PFSK-1 (cell line): ENCODE measurements at regions not wholly inside any gene's neighbourhood (a gene's known extent, or its start where the extent isn't known, plus 50 kb on each side); places are given as distances from the start of the nearest gene placed in this dataset.

Source experiments
- FOXP2 ChIP-seq: optimal IDR thresholded peaks from 2 replicates; pipeline ENCODE3; 2011; ENCODE audit warnings: borderline replicate concordance, control low read depth, inconsistent platforms; ENCODE audit not compliant: insufficient read depth; ENCODE audit errors: extremely low read length, extremely low read depth
- POLR2AphosphoS5 ChIP-seq: IDR thresholded peaks from 2 replicates; pipeline ENCODE4 v1.6.1; 2012; ENCODE audit warnings: low read depth, mild to moderate bottlenecking, control low read depth, low read length, moderate library complexity
- SIN3A ChIP-seq: IDR thresholded peaks from 2 replicates; pipeline ENCODE4 v1.6.1; 2012; ENCODE audit warnings: mild to moderate bottlenecking, low read length, moderate library complexity, borderline replicate concordance; ENCODE audit not compliant: insufficient read depth
- TAF1 ChIP-seq: IDR thresholded peaks from 2 replicates; pipeline ENCODE4 v1.6.1; 2012; ENCODE audit warnings: low read length, control low read depth, borderline replicate concordance; ENCODE audit not compliant: insufficient read depth
- TF ChIP-seq, protein P1 (sequence below), 2 experiments: IDR thresholded peaks; 2 replicates each; pipeline versions ENCODE4 v1.6.1 to v1.8.0; 2011 to 2012; ENCODE audit warnings: low read depth in 2 of 2, low read length in 2 of 2, control low read depth in 1 of 2, inconsistent platforms in 1 of 2, mild to moderate bottlenecking in 1 of 2, moderate library complexity in 1 of 2; ENCODE audit not compliant: insufficient read depth in 1 of 2

DNA sequence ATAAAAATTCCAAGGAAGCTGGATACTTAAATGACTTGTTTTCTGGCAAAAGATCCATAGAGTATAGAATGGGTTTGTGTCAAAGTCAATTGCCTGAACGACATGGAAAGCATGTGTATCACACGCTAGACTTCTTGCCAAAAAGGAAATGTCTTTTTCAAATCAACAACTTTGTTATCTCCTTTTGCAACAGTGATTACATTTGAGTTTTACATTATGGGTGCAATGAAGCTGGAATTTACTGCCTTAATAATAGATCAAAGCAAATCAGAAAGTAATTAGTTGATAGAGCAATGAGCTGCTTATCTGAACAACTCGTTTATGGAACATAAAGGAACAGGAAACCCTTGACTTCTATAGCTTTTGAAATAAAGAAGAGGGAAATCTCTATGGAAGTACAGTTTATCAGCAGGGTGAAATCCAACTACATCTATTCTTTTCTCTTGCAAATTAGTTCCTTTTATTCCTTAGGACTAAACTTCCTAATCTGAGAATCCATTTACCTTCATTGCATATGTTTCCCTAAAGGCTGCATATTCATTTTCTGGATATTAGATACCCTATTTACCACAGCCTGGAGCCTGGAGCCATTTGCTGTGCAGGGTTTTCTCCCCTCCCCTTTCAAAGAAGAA, 415.1 kb upstream of the NECTIN3 start:
- TF ChIP-seq SIN3A (no peak), POLR2AphosphoS5 (no peak), TAF1 (no peak), FOXP2 (no peak)
- TF ChIP-seq, protein P1, sequence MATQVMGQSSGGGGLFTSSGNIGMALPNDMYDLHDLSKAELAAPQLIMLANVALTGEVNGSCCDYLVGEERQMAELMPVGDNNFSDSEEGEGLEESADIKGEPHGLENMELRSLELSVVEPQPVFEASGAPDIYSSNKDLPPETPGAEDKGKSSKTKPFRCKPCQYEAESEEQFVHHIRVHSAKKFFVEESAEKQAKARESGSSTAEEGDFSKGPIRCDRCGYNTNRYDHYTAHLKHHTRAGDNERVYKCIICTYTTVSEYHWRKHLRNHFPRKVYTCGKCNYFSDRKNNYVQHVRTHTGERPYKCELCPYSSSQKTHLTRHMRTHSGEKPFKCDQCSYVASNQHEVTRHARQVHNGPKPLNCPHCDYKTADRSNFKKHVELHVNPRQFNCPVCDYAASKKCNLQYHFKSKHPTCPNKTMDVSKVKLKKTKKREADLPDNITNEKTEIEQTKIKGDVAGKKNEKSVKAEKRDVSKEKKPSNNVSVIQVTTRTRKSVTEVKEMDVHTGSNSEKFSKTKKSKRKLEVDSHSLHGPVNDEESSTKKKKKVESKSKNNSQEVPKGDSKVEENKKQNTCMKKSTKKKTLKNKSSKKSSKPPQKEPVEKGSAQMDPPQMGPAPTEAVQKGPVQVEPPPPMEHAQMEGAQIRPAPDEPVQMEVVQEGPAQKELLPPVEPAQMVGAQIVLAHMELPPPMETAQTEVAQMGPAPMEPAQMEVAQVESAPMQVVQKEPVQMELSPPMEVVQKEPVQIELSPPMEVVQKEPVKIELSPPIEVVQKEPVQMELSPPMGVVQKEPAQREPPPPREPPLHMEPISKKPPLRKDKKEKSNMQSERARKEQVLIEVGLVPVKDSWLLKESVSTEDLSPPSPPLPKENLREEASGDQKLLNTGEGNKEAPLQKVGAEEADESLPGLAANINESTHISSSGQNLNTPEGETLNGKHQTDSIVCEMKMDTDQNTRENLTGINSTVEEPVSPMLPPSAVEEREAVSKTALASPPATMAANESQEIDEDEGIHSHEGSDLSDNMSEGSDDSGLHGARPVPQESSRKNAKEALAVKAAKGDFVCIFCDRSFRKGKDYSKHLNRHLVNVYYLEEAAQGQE (IDR thresholded peaks at IDR 0.05; ENCODE audit: insufficient read depth in 1 of 2, low read depth in 2 of 2, low read length in 2 of 2), result no peak

DNA sequence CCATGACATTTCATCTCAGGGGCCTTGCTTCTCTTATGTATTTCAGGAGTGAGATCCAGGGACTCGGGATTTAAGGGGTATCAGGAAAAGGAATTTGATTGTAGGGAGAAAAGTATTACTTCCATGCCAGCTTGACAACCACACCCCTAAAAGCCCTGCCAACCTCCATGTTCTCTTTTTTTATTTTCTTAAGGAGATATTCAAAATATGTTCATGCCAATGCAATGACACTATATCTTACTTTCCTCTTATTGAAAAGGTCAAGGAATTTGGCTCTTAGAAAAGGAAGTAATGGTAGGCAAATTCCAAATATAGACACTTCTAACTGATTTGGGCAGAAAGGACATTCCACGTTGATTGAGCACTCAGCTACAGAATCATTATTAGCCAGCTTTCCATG, 407.5 kb upstream of the NECTIN3 start:
- TF ChIP-seq, protein P1 (IDR thresholded peaks at IDR 0.05; ENCODE audit: insufficient read depth in 1 of 2, low read depth in 2 of 2, low read length in 2 of 2), result no peak

DNA sequence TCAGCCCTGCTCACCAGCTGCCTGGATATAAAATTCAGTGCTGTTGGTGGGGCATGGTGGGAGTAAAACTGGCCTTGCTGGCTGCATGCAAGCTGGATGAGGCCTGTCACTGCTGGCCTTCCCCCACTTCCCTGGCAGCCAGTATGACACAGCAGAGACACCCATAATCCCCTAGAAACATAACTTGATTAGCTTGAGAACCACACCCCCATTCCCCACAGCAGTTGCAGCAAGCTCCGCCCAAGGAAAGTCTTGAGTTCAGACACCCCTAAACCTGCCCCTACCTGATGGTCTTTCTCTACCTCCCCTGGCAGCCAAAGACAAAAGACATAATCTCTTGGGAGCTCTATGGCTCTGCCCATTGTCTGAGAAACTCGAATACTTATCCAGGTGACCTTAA, 405.1 kb upstream of the NECTIN3 start:
- no peak for TF ChIP-seq POLR2AphosphoS5
- TF ChIP-seq FOXP2, result no peak
- TF ChIP-seq, protein P1 (IDR thresholded peaks at IDR 0.05; ENCODE audit: insufficient read depth in 1 of 2, low read depth in 2 of 2, low read length in 2 of 2), result no peak
- TF ChIP-seq SIN3A, result no peak

DNA sequence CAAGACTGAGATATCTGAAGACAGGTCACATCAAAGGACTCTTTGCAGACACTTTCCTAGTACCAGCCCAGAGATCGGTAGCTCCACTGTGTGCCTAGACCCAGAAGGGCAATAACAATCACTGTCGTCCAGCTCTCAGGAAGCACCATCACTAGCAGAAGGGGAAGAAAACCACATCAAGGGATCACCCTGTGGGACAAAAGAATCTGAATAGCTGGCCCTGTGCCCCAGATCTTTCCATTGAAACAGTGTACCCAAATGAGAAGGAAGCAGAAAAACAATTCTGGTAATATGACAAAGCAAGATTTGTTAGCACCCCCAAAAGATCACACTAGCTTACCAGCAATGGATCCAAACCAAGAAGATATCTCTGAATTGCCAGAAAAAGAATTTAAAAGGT, 404.4 kb upstream of the NECTIN3 start:
- no peak for TF ChIP-seq TAF1
- TF ChIP-seq SIN3A, result no peak
- TF ChIP-seq, protein P1 (IDR thresholded peaks at IDR 0.05; ENCODE audit: insufficient read depth in 1 of 2, low read depth in 2 of 2, low read length in 2 of 2), result no peak
- TF ChIP-seq FOXP2, result no peak
- TF ChIP-seq POLR2AphosphoS5, result no peak

DNA sequence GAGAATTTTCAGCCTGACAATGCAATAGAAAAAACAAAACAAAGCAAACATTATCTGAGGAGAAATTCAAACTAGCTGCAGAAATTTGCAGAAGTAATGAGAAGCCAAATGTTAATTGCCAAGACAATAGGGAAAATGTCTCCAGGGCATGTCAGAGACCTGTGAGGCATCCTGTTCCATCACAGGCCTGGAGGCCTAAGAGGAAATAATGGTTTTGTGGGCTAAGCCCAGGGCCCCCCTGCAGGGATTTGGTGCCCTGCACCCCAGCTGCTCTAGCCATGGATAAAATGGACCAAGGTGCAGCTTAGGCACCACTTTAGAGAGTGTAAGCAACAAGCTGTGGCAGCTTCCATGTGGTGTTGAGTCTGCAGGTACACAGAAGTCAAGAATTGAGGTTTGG, 401.2 kb upstream of the NECTIN3 start:
- TF ChIP-seq, protein P1 (IDR thresholded peaks at IDR 0.05; ENCODE audit: insufficient read depth in 1 of 2, low read depth in 2 of 2, low read length in 2 of 2), result no peak
- TF ChIP-seq FOXP2 (no peak), SIN3A (no peak)
